ENCODE measurements at regions not wholly inside any gene's neighbourhood (a gene's known extent, or its start where the extent isn't known, plus 50 kb on each side); places are given as distances from the start of the nearest gene placed in this dataset.

GRCh38 chr4:130333241-130333759 lies 1237.3 kb downstream of the C4orf33 start:
- H3K79me2 ChIP-seq (ENCODE audit: control insufficient read depth, insufficient read depth, low read length): no peaks in the 10 kb centered on the region

GRCh38 chr4:130335417-130336194 lies 1239.7 kb downstream of the C4orf33 start:
- no peaks in the 10 kb centered on the region for H3K27me3 ChIP-seq (ENCODE audit: insufficient read depth, low read length, poor library complexity)
- H2BK15ac ChIP-seq (replicated peaks; ENCODE audit: low read depth): no peak overlapping the region
- no peak for DNase-seq
- H3K9ac ChIP-seq (ENCODE audit: low read length): no peak overlapping the region
- no peak overlapping the region for H2AK5ac ChIP-seq (ENCODE audit: low read length)
- H2BK5ac ChIP-seq (ENCODE audit: low read length): no peak overlapping the region
- H3K18ac ChIP-seq (ENCODE audit: low read length): no peak overlapping the region
- H3K79me2 ChIP-seq (ENCODE audit: control insufficient read depth, insufficient read depth, low read length): no peaks in the 10 kb centered on the region
- no peak overlapping the region for H3K4ac ChIP-seq (ENCODE audit: low read depth, low read length)
- H3K4me3 ChIP-seq (ENCODE audit: low read length): no peak overlapping the region
- no peak overlapping the region for H3K27ac ChIP-seq (ENCODE audit: low read depth, low read length)
- no peak overlapping the region for H3K4me2 ChIP-seq (ENCODE audit: low read length)
- no peaks in the 10 kb centered on the region for H3K79me1 ChIP-seq (ENCODE audit: low read length)
- H2BK120ac ChIP-seq (ENCODE audit: low read depth, low read length): no peak overlapping the region
- no peaks in the 10 kb centered on the region for H3K4me1 ChIP-seq (ENCODE audit: control insufficient read depth, low read depth, low read length)
- H3K23ac ChIP-seq (ENCODE audit: low read length): no peak overlapping the region
- H4K5ac ChIP-seq (ENCODE audit: low read length): no peak overlapping the region
- no peak overlapping the region for H3K56ac ChIP-seq (ENCODE audit: low read length)
- no peaks in the 10 kb centered on the region for H3K36me3 ChIP-seq (ENCODE audit: control insufficient read depth, insufficient read depth, low read length)
- H4K8ac ChIP-seq (ENCODE audit: low read depth, low read length): no peak overlapping the region
- WGBS (ENCODE audit: extremely low coverage, insufficient coverage, low lambda C conversion rate): no CpG with 5 or more reads among the region's 5 CpGs

More at GRCh38 chr4:130333241-130333759, 1237.3 kb downstream of the C4orf33 start:
- no peaks in the 10 kb centered on the region for H3K27me3 ChIP-seq (ENCODE audit: insufficient read depth, low read length, poor library complexity)
- H3K4me2 ChIP-seq (ENCODE audit: low read length): no peak overlapping the region
- H4K8ac ChIP-seq (ENCODE audit: low read depth, low read length): no peak overlapping the region
- no peak overlapping the region for H2AK5ac ChIP-seq (ENCODE audit: low read length)
- H3K36me3 ChIP-seq (ENCODE audit: control insufficient read depth, insufficient read depth, low read length): no peaks in the 10 kb centered on the region
- H2BK15ac ChIP-seq (replicated peaks; ENCODE audit: low read depth): no peak overlapping the region
- H4K5ac ChIP-seq (ENCODE audit: low read length): no peak overlapping the region
- no peak overlapping the region for H3K9ac ChIP-seq (ENCODE audit: low read length)
- no peak overlapping the region for H3K18ac ChIP-seq (ENCODE audit: low read length)
- no peak overlapping the region for H3K4ac ChIP-seq (ENCODE audit: low read depth, low read length)
- no peak overlapping the region for H2BK120ac ChIP-seq (ENCODE audit: low read depth, low read length)
- no peaks in the 10 kb centered on the region for H3K79me1 ChIP-seq (ENCODE audit: low read length)
- no peak overlapping the region for H3K23ac ChIP-seq (ENCODE audit: low read length)
- no CpG with 5 or more reads among the region's 4 CpGs for WGBS (ENCODE audit: extremely low coverage, insufficient coverage, low lambda C conversion rate)
- no peak overlapping the region for H3K27ac ChIP-seq (ENCODE audit: low read depth, low read length)
- DNase-seq: no peak
- no peaks in the 10 kb centered on the region for H3K4me1 ChIP-seq (ENCODE audit: control insufficient read depth, low read depth, low read length)
- H3K4me3 ChIP-seq (ENCODE audit: low read length): no peak overlapping the region
- H2BK5ac ChIP-seq (ENCODE audit: low read length): no peak overlapping the region
- H3K56ac ChIP-seq (ENCODE audit: low read length): no peak overlapping the region

GRCh38 chr4:130336585-130337217 lies 1240.7 kb downstream of the C4orf33 start:
- H2BK120ac ChIP-seq (ENCODE audit: low read depth, low read length): no peak overlapping the region
- no peak overlapping the region for H2BK5ac ChIP-seq (ENCODE audit: low read length)
- DNase-seq: peak; percentile 31
- no CpG with 5 or more reads among the region's 5 CpGs for WGBS (ENCODE audit: extremely low coverage, insufficient coverage, low lambda C conversion rate)
- H3K4me2 ChIP-seq (ENCODE audit: low read length): no peak overlapping the region
- H3K79me2 ChIP-seq (ENCODE audit: control insufficient read depth, insufficient read depth, low read length): no peaks in the 10 kb centered on the region
- no peak overlapping the region for H3K9ac ChIP-seq (ENCODE audit: low read length)
- H3K56ac ChIP-seq (ENCODE audit: low read length): no peak overlapping the region
- no peaks in the 10 kb centered on the region for H3K36me3 ChIP-seq (ENCODE audit: control insufficient read depth, insufficient read depth, low read length)
- no peak overlapping the region for H4K5ac ChIP-seq (ENCODE audit: low read length)
- H4K8ac ChIP-seq (ENCODE audit: low read depth, low read length): no peak overlapping the region
- no peak overlapping the region for H2AK5ac ChIP-seq (ENCODE audit: low read length)
- no peak overlapping the region for H3K18ac ChIP-seq (ENCODE audit: low read length)
- H3K27me3 ChIP-seq (ENCODE audit: insufficient read depth, low read length, poor library complexity): peaks cover 2% of the 10 kb centered on the region
- no peak overlapping the region for H3K4ac ChIP-seq (ENCODE audit: low read depth, low read length)
- no peak overlapping the region for H3K23ac ChIP-seq (ENCODE audit: low read length)
- no peak overlapping the region for H2BK15ac ChIP-seq (replicated peaks; ENCODE audit: low read depth)
- H3K4me3 ChIP-seq (ENCODE audit: low read length): no peak overlapping the region
- H3K27ac ChIP-seq (ENCODE audit: low read depth, low read length): no peak overlapping the region
- H3K79me1 ChIP-seq (ENCODE audit: low read length): no peaks in the 10 kb centered on the region
- H3K4me1 ChIP-seq (ENCODE audit: control insufficient read depth, low read depth, low read length): no peaks in the 10 kb centered on the region

- no peaks in the 10 kb centered on the region for H3K4me1 ChIP-seq (ENCODE audit: control insufficient read depth, low read depth, low read length)
- no peak overlapping the region for H3K4me3 ChIP-seq (ENCODE audit: low read length)
- no peaks in the 10 kb centered on the region for H3K36me3 ChIP-seq (ENCODE audit: control insufficient read depth, insufficient read depth, low read length)
- no peaks in the 10 kb centered on the region for H3K79me2 ChIP-seq (ENCODE audit: control insufficient read depth, insufficient read depth, low read length)
- H3K18ac ChIP-seq (ENCODE audit: low read length): no peak overlapping the region
- no peak for DNase-seq
- no peak overlapping the region for H2AK5ac ChIP-seq (ENCODE audit: low read length)
- H4K8ac ChIP-seq (ENCODE audit: low read depth, low read length): no peak overlapping the region
- H3K56ac ChIP-seq (ENCODE audit: low read length): no peak overlapping the region
- H2BK120ac ChIP-seq (ENCODE audit: low read depth, low read length): no peak overlapping the region
- no peak overlapping the region for H3K9ac ChIP-seq (ENCODE audit: low read length)
- no peak overlapping the region for H3K4me2 ChIP-seq (ENCODE audit: low read length)
- H3K4ac ChIP-seq (ENCODE audit: low read depth, low read length): no peak overlapping the region
- no peaks in the 10 kb centered on the region for H3K79me1 ChIP-seq (ENCODE audit: low read length)
- H2BK15ac ChIP-seq (replicated peaks; ENCODE audit: low read depth): no peak overlapping the region
- H3K27me3 ChIP-seq (ENCODE audit: insufficient read depth, low read length, poor library complexity): peaks cover 2% of the 10 kb centered on the region
- H2BK5ac ChIP-seq (ENCODE audit: low read length): no peak overlapping the region
- no peak overlapping the region for H3K27ac ChIP-seq (ENCODE audit: low read depth, low read length)
- WGBS (ENCODE audit: extremely low coverage, insufficient coverage, low lambda C conversion rate): no CpG with 5 or more reads among the region's 1 CpG
- H3K23ac ChIP-seq (ENCODE audit: low read length): no peak overlapping the region
- H4K5ac ChIP-seq (ENCODE audit: low read length): no peak overlapping the region
Measured at GRCh38 chr4:130338851-130339250, 1242.9 kb downstream of the C4orf33 start.

- H3K79me1 ChIP-seq (ENCODE audit: low read length): no peaks in the 10 kb centered on the region
- no peak overlapping the region for H3K4me2 ChIP-seq (ENCODE audit: low read length)
- no CpG with 5 or more reads among the region's 7 CpGs for WGBS (ENCODE audit: extremely low coverage, insufficient coverage, low lambda C conversion rate)
- H3K4me3 ChIP-seq (ENCODE audit: low read length): no peak overlapping the region
- H4K8ac ChIP-seq (ENCODE audit: low read depth, low read length): no peak overlapping the region
- no peak overlapping the region for H3K4ac ChIP-seq (ENCODE audit: low read depth, low read length)
- no peak overlapping the region for H2BK5ac ChIP-seq (ENCODE audit: low read length)
- H3K23ac ChIP-seq (ENCODE audit: low read length): no peak overlapping the region
- no peaks in the 10 kb centered on the region for H3K79me2 ChIP-seq (ENCODE audit: control insufficient read depth, insufficient read depth, low read length)
- H3K9ac ChIP-seq (ENCODE audit: low read length): no peak overlapping the region
- H4K5ac ChIP-seq (ENCODE audit: low read length): no peak overlapping the region
- no peak for DNase-seq
- H2AK5ac ChIP-seq (ENCODE audit: low read length): no peak overlapping the region
- no peak overlapping the region for H2BK15ac ChIP-seq (replicated peaks; ENCODE audit: low read depth)
- no peaks in the 10 kb centered on the region for H3K36me3 ChIP-seq (ENCODE audit: control insufficient read depth, insufficient read depth, low read length)
- no peak overlapping the region for H2BK120ac ChIP-seq (ENCODE audit: low read depth, low read length)
- H3K56ac ChIP-seq (ENCODE audit: low read length): no peak overlapping the region
- no peak overlapping the region for H3K18ac ChIP-seq (ENCODE audit: low read length)
- no peak overlapping the region for H3K27ac ChIP-seq (ENCODE audit: low read depth, low read length)
- no peaks in the 10 kb centered on the region for H3K27me3 ChIP-seq (ENCODE audit: insufficient read depth, low read length, poor library complexity)
- H3K4me1 ChIP-seq (ENCODE audit: control insufficient read depth, low read depth, low read length): no peaks in the 10 kb centered on the region
Measured at GRCh38 chr4:130349745-130350144, 1253.8 kb downstream of the C4orf33 start.
